HepG2 (cell line): ENCODE measurements at regions not wholly inside any gene's neighbourhood (a gene's known extent, or its start where the extent isn't known, plus 50 kb on each side); places are given as distances from the start of the nearest gene placed in this dataset.

Experiments used
- GABPB1 ChIP-seq: IDR thresholded peaks from 2 replicates; pipeline ENCODE4 v1.6.1; 2016; ENCODE audit warnings: mild to moderate bottlenecking, missing genetic modification reagents, moderate library complexity, missing compliant biosample characterization
- PATZ1 ChIP-seq: sonication (generic); formaldehyde crosslinking; IDR thresholded peaks from 2 replicates; pipeline ENCODE4 v1.4.0; 2020; ENCODE audit warnings: missing genetic modification reagents
- PRDM4 ChIP-seq: sonication (generic); formaldehyde crosslinking; IDR thresholded peaks from 2 replicates; pipeline ENCODE4 v1.9.0; 2021; ENCODE audit warnings: missing genetic modification reagents, borderline replicate concordance
- SKIL ChIP-seq: sonication (generic); formaldehyde crosslinking; IDR thresholded peaks from 2 replicates; pipeline ENCODE4 v1.8.0; 2022; ENCODE audit warnings: missing genetic modification reagents, mild to moderate bottlenecking, moderate library complexity, borderline replicate concordance
- USF2 ChIP-seq, 2 experiments: sonication (generic) in 1 of 2; formaldehyde crosslinking in 1 of 2; IDR thresholded peaks; 2 replicates each; pipeline versions ENCODE4 v1.5.1 to v1.6.1; 2011 to 2020; ENCODE audit warnings: borderline replicate concordance in 1 of 2, low read depth in 1 of 2, low read length in 1 of 2, mild to moderate bottlenecking in 1 of 2, missing genetic modification reagents in 1 of 2, moderate library complexity in 1 of 2
- ZC3H4 ChIP-seq: sonication (generic); formaldehyde crosslinking; IDR thresholded peaks from 2 replicates; pipeline ENCODE4 v1.4.0; 2020; ENCODE audit warnings: missing genetic modification reagents, borderline replicate concordance

GRCh38 chr1:232110281-232111090 is 483.9 kb downstream of the DISC1 start:
- TF ChIP-seq PRDM4 (no peak), GABPB1 (no peak), PATZ1 (CRISPR knock-in tag) (no peak), USF2 (IDR thresholded peaks at IDR 0.05; ENCODE audit: low read depth, low read length) (no peak), USF2 (CRISPR knock-in tag; IDR thresholded peaks at IDR 0.05; ENCODE audit: borderline replicate concordance) (no peak), ZC3H4 (CRISPR knock-in tag) (no peak), SKIL (CRISPR knock-in tag) (no peak)
